ENCODE measurements at regions not wholly inside any gene's neighbourhood (a gene's known extent, or its start where the extent isn't known, plus 50 kb on each side); places are given as distances from the start of the nearest gene placed in this dataset.

- TF ChIP-seq CTCF (IDR thresholded peaks at IDR 0.05) = peak in 2 of 7 experiments; percentile 15 to 32
- TF ChIP-seq POLR2A (IDR thresholded peaks at IDR 0.05) = no peak
These were observed 63.6 kb upstream of the IGFBP3 start for GRCh38 chr7:45984386-45985295.
